K562 (cell line): ENCODE measurements at regions not wholly inside any gene's neighbourhood (a gene's known extent, or its start where the extent isn't known, plus 50 kb on each side); places are given as distances from the start of the nearest gene placed in this dataset.

ENCODE experiments used
- ATAC-seq: fragments of 200-7000 bp; cut with Tn5 transposase; 3 replicates; pipeline ENCODE4 v1.9.1; 2020; ENCODE audit warnings: moderate library complexity
- BruUV-seq: library from RNA; stranded (reverse); fragments of 400-500 nt; replicated peaks from 2 replicates; lab custom pipeline; 2021; lab: Mats Ljungman, UMichigan
- CTCF ChIA-PET: fragments of 300-600 bp; formaldehyde crosslinking; extraction: SDS; loops from one replicate; lab custom pipeline; 2021; ENCODE audit warnings: low intra/inter-chr PET ratio; lab: Yijun Ruan, JAX
- POLR2A ChIA-PET: fragments of 300-600, 350-650 bp; sonication (Branson Sonifier 250); formaldehyde crosslinking; extraction: SDS; loops from one replicate; lab custom pipeline; 2021; ENCODE audit warnings: antibody characterized with exemption, inconsistent platforms; lab: Yijun Ruan, JAX
- DNase-seq, 4 experiments: peaks; one replicate each; pipeline versions ENCODE4 v3.0.0 to v3.0.0-alpha.2; 2011 to 2018; ENCODE audit warnings: low spot score in 3 of 4, mixed read lengths in 3 of 4; ENCODE audit errors: extremely low read depth in 1 of 4
- FAIRE-seq: peaks from 2 replicates; lab custom pipeline; 2011; peaks lifted over from hg19 to GRCh38; lab: Jason Lieb, UNC
- H2AFZ ChIP-seq: 2 replicates; pipeline ENCODE4 v1.6.0; 2011; ENCODE audit warnings: low read depth, low read length, control low read depth, inconsistent platforms
- H3K27ac ChIP-seq: fragments of 200-600 bp; 3 replicates; pipeline ENCODE4 v1.8.0; 2011; ENCODE audit warnings: low read depth, mild to moderate bottlenecking, control low read depth, inconsistent platforms, low read length, moderate library complexity, mixed read lengths; ENCODE audit errors: extremely low read depth
- H3K27me3 ChIP-seq, 2 experiments: fragments of 300-600 bp in 1 of 2; 2 replicates in 1 of 2; 3 replicates in 1 of 2; pipeline versions ENCODE4 v1.6.0 to v1.8.0; 2011; ENCODE audit warnings: inconsistent platforms in 2 of 2, low read length in 2 of 2, mild to moderate bottlenecking in 1 of 2, mixed read lengths in 1 of 2, moderate library complexity in 1 of 2; ENCODE audit not compliant: control insufficient read depth in 2 of 2, insufficient read depth in 2 of 2
- H3K36me3 ChIP-seq: fragments of 300-600 bp; 3 replicates; pipeline ENCODE4 v1.8.0; 2011; ENCODE audit warnings: mild to moderate bottlenecking, low read length, inconsistent platforms; ENCODE audit not compliant: control insufficient read depth, insufficient read depth
- H3K4me1 ChIP-seq, 2 experiments: fragments of 200-600 bp in 1 of 2; replicated peaks in 1 of 2; 2 replicates in 1 of 2; 3 replicates in 1 of 2; pipeline versions ENCODE4 v1.5.1 to v1.8.0; 2011; ENCODE audit warnings: inconsistent platforms in 2 of 2, low read length in 2 of 2, mild to moderate bottlenecking in 1 of 2, mixed read lengths in 1 of 2, moderate library complexity in 1 of 2; ENCODE audit not compliant: control insufficient read depth in 2 of 2, insufficient read depth in 2 of 2
- H3K4me2 ChIP-seq: 2 replicates; pipeline ENCODE4 v1.6.1; 2011; ENCODE audit warnings: low read length, control low read depth, inconsistent platforms, mixed read lengths; ENCODE audit not compliant: insufficient read depth
- H3K4me3 ChIP-seq: fragments of 200-600 bp; sonication (generic), shearing (Covaris generic); 2 replicates; pipeline ENCODE4 v1.5.1; 2016; ENCODE audit warnings: control low read depth, inconsistent platforms
- H3K79me2 ChIP-seq: fragments of 200-600 bp; 3 replicates; pipeline ENCODE4 v1.8.0; 2011; ENCODE audit warnings: low read length, inconsistent platforms; ENCODE audit not compliant: control insufficient read depth, insufficient read depth
- H3K9ac ChIP-seq, 2 experiments: 2 replicates each; pipeline versions ENCODE4 v1.6.0 to v1.6.1; 2011; ENCODE audit warnings: low read depth in 2 of 2, low read length in 2 of 2, control low read depth in 1 of 2, inconsistent platforms in 1 of 2, mild to moderate bottlenecking in 1 of 2, mixed read lengths in 1 of 2; ENCODE audit not compliant: insufficient read depth in 1 of 2
- H3K9me1 ChIP-seq: one replicate; pipeline ENCODE4 v1.6.0; 2011; ENCODE audit warnings: inconsistent platforms, mild to moderate bottlenecking, low read length, moderate library complexity; ENCODE audit not compliant: control insufficient read depth, insufficient read depth
- H3K9me3 ChIP-seq: replicated peaks from 2 replicates; pipeline ENCODE4 v1.5.1; 2011; ENCODE audit warnings: low read depth, low read length, inconsistent platforms; ENCODE audit not compliant: control insufficient read depth, insufficient read depth
- H4K20me1 ChIP-seq: replicated peaks from 2 replicates; pipeline ENCODE4 v1.6.1; 2011; ENCODE audit warnings: low read length, inconsistent platforms, mixed read lengths; ENCODE audit not compliant: control insufficient read depth, insufficient read depth
- CBX3 ChIP-seq, 2 experiments: IDR thresholded peaks; 1 replicate in 1 of 2; 2 replicates in 1 of 2; pipeline ENCODE4 v1.6.1; 2012; ENCODE audit warnings: inconsistent platforms in 2 of 2, low read length in 2 of 2, borderline replicate concordance in 1 of 2, control low read depth in 1 of 2
- CCNT2 ChIP-seq: IDR thresholded peaks from 2 replicates; pipeline ENCODE4 v1.6.1; 2011; ENCODE audit warnings: borderline replicate concordance, low read depth, mild to moderate bottlenecking, moderate library complexity, mixed read lengths, low read length; ENCODE audit not compliant: insufficient read length; ENCODE audit errors: extremely low read depth
- CREB1 ChIP-seq, 2 experiments: sonication (generic) in 1 of 2; formaldehyde crosslinking in 1 of 2; IDR thresholded peaks; 2 replicates each; pipeline versions ENCODE4 v1.6.1 to v1.8.0; 2012 to 2022; ENCODE audit warnings: inconsistent platforms in 1 of 2, mild to moderate bottlenecking in 1 of 2, missing genetic modification reagents in 1 of 2, moderate library complexity in 1 of 2
- DDX20 ChIP-seq: fragments of 450-650 bp; IDR thresholded peaks from 2 replicates; pipeline ENCODE4 v1.6.1; 2016; ENCODE audit warnings: missing genetic modification characterization, low read depth, mild to moderate bottlenecking, missing compliant biosample characterization, moderate library complexity
- HNRNPL ChIP-seq: fragments of 200-400 bp; formaldehyde crosslinking; IDR thresholded peaks from 2 replicates; pipeline ENCODE4 v1.6.1; 2017; ENCODE audit warnings: low read depth, mild to moderate bottlenecking, low read length
- NR2C1 ChIP-seq, 2 experiments: fragments of 450-650 bp; IDR thresholded peaks; 2 replicates each; pipeline ENCODE4 v1.6.1; 2017; ENCODE audit warnings: mild to moderate bottlenecking in 2 of 2, antibody characterized with exemption in 1 of 2, inconsistent platforms in 1 of 2, missing compliant biosample characterization in 1 of 2, missing genetic modification characterization in 1 of 2
- NUFIP1 ChIP-seq: fragments of 450-650 bp; IDR thresholded peaks from 2 replicates; pipeline ENCODE4 v1.6.1; 2018; ENCODE audit not compliant: partially characterized antibody
- RBFOX2 ChIP-seq: fragments of 200-400 bp; formaldehyde crosslinking; IDR thresholded peaks from 2 replicates; pipeline ENCODE4 v1.6.1; 2017; ENCODE audit warnings: low read depth, mild to moderate bottlenecking, low read length, moderate library complexity
- RBM22 ChIP-seq: fragments of 200-400 bp; formaldehyde crosslinking; IDR thresholded peaks from 2 replicates; pipeline ENCODE4 v1.6.1; 2018; ENCODE audit warnings: low read length, low read depth; ENCODE audit not compliant: poor library complexity, severe bottlenecking
- SIN3B ChIP-seq: fragments of 450-650 bp; IDR thresholded peaks from 2 replicates; pipeline ENCODE4 v1.6.1; 2017; ENCODE audit warnings: low read depth, mild to moderate bottlenecking, moderate library complexity
- SRSF7 ChIP-seq: fragments of 200-400 bp; formaldehyde crosslinking; optimal IDR thresholded peaks from 2 replicates; pipeline ENCODE3; 2017; ENCODE audit warnings: mild to moderate bottlenecking, low read depth, low read length
- XRCC4 ChIP-seq: IDR thresholded peaks from one replicate; pipeline ENCODE4 v1.6.1; 2011; ENCODE audit not compliant: insufficient read depth, insufficient read length; ENCODE audit errors: extremely low read depth
- ZBTB8A ChIP-seq: fragments of 450-650 bp; IDR thresholded peaks from 2 replicates; pipeline ENCODE4 v1.6.1; 2018; ENCODE audit warnings: mild to moderate bottlenecking, moderate library complexity; ENCODE audit not compliant: partially characterized antibody
- WGBS: fragments of 100-300 bp; shearing (Covaris generic); methylation state at CpG from one replicate; pipeline ENCODE4 v1.1.6; 2016; ENCODE audit warnings: low coverage, mixed read lengths; ENCODE audit not compliant: insufficient coverage; ENCODE audit errors: missing lambda C conversion rate; 5-methylcytosine and 5-hydroxymethylcytosine counted together
- in situ Hi-C: fragments of 300-500 bp; cut with MboI; formaldehyde crosslinking; loops from 4 replicates; pipeline ENCODE4 v1.15.0; 2018; ENCODE audit warnings: inconsistent platforms, mixed read lengths
- intact Hi-C: fragments of 100-400 bp; cut with micrococcal nuclease; formaldehyde crosslinking; loops from 2 replicates; pipeline ENCODE4 v1.14.2; 2022

DNA sequence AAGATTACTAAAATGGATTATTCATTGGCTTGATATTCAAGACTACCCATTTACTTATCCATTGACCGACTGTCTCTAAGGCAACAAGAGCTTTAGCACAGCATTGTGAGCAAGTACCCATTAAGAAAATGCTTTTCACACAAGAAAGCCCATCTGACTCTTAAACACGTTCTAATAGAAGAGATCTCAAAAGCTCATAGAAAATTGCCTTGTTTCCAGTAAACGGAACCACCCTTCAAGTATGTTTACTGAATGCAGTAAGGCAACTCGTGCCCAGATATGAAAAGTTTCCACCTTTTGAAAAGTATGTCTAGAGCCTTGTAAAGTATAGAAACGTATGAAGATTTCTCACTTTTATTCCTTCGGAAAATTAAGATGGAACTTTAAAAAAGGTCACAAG is 655.3 kb upstream of the ALCAM start:
- CTCF ChIA-PET: no interaction called here
- DNase-seq: no peak
- TF ChIP-seq RBFOX2 (no peak), NUFIP1 (no peak), XRCC4 (no peak), RBM22 (no peak), SIN3B (no peak), NR2C1 (IDR thresholded peaks at IDR 0.05) (no peak), NR2C1 (tag; IDR thresholded peaks at IDR 0.05) (no peak), ZBTB8A (no peak), CBX3 (IDR thresholded peaks at IDR 0.05; ENCODE audit: borderline replicate concordance in 1 of 2, low read length in 2 of 2) (no peak), CCNT2 (no peak), HNRNPL (no peak), DDX20 (tag) (no peak), CREB1 (IDR thresholded peaks at IDR 0.05) (no peak), CREB1 (CRISPR knock-in tag; IDR thresholded peaks at IDR 0.05) (no peak), SRSF7 (no peak)
- no peak overlapping the region for H2AFZ ChIP-seq
- no peak overlapping the region for H3K4me3 ChIP-seq
- H3K9me1 ChIP-seq: no peaks in the 10 kb centered on the region
- in situ Hi-C loops: no loop called here
- H3K4me2 ChIP-seq: no peak overlapping the region
- no peak overlapping the region for H3K9ac ChIP-seq
- FAIRE-seq: no peak
- no TSS peak for BruUV-seq
- no peaks in the 10 kb centered on the region for H3K36me3 ChIP-seq
- no peaks in the 10 kb centered on the region for H3K79me2 ChIP-seq
- WGBS: 0% methylated on average over 6 of the region's 6 CpGs
- H3K27ac ChIP-seq: no peak overlapping the region
- ATAC-seq: no peak
- intact Hi-C loops: no loop called here
- POLR2A ChIA-PET: no interaction called here
- no peaks in the 10 kb centered on the region for H3K4me1 ChIP-seq
- H3K27me3 ChIP-seq: no peaks in the 10 kb centered on the region
- H4K20me1 ChIP-seq: no peaks in the 10 kb centered on the region
- no peaks in the 10 kb centered on the region for H3K9me3 ChIP-seq
